ENCODE measurements at regions not wholly inside any gene's neighbourhood (a gene's known extent, or its start where the extent isn't known, plus 50 kb on each side); places are given as distances from the start of the nearest gene placed in this dataset.

DNA sequence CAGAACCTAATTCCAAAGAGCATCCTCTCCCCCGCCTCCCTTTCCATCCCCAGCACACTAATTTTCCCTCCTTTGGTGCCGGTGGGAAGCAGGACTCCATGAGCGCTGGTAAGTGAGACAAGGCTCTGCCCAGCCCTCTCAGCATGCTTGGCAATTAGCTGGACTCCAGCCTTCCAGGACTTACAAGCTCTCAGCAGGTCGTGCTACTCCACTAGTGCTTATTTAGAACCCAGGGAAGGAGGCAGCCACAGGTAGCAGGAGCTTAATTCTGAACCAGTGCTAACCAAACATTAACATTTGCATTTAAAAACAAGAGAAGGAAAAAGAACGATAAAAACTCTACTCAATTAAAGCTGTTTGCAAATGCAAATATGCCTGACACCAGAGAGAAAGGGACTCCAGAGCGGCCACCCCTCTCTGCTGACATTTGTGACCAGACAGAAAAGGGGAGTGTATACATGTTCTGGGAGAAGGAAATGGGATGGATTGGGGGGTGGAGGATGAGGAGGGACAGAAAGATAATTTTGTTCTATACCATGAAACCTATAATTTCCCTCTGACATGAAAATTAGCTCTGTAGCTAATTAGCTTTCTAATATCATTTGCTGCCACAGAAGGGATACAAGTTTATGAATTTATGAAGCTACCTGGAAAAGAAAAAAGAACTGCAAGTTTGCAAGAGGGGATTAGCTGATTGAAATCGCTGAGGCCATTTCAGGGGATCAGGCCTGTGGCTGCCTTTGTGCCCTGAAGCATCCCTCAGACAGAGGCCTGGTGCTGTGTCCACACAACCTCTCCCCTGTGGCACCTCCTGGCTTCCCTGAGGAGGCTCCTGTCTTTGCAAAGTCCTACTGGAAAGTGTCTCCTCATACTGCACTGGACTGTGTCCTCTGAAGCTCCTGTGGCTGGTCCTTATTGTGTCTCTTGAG lies 266.3 kb downstream of the SEC61B start:
- TF ChIP-seq CTCF (IDR thresholded peaks at IDR 0.05) (no peak), POLR2A (IDR thresholded peaks at IDR 0.05) (no peak)

Measured in uterus (tissue), 2 donors.